ENCODE measurements at regions not wholly inside any gene's neighbourhood (a gene's known extent, or its start where the extent isn't known, plus 50 kb on each side); places are given as distances from the start of the nearest gene placed in this dataset.
"Not testable (repeated sequence)": the region's sequence is repeated elsewhere in the genome, so short reads cannot be mapped to it uniquely, and the experiment has no call there.

- no peak for TF ChIP-seq CTCF (IDR thresholded peaks at IDR 0.05; ENCODE audit: low read depth, low read length)
These were observed 78.0 kb upstream of the TMTC2 start for GRCh38 chr12:82608706-82609105.

GRCh38 chr12:82609234-82609914, 77.3 kb upstream of the TMTC2 start:
- peaks cover 4% of the 10 kb centered on the region; the same call in 1 of the 2 replicates for H3K27me3 ChIP-seq
- H3K4me3 ChIP-seq (ENCODE audit: low read depth, low read length), result no peak overlapping the region
- H3K36me3 ChIP-seq, result no peaks in the 10 kb centered on the region
- no peaks in the 10 kb centered on the region for H3K4me1 ChIP-seq
- no peaks in the 10 kb centered on the region for H3K9me3 ChIP-seq
- TF ChIP-seq CTCF (IDR thresholded peaks at IDR 0.05; ENCODE audit: low read depth, low read length), result no peak
- DNase-seq, result no peak

More at GRCh38 chr12:82608706-82609105, 78.0 kb upstream of the TMTC2 start:
- no peaks in the 10 kb centered on the region for H3K9me3 ChIP-seq
- peaks cover 4% of the 10 kb centered on the region; the same call in 1 of the 2 replicates for H3K27me3 ChIP-seq
- no peak for DNase-seq
- H3K36me3 ChIP-seq, result no peaks in the 10 kb centered on the region
- H3K4me3 ChIP-seq (ENCODE audit: low read depth, low read length), result no peak overlapping the region
- no peaks in the 10 kb centered on the region for H3K4me1 ChIP-seq

GRCh38 chr12:82619644-82620043, 67.1 kb upstream of the TMTC2 start:
- DNase-seq, result no peak
- peaks cover 2% of the 10 kb centered on the region; the same call in 1 of the 2 replicates for H3K27me3 ChIP-seq
- no peak overlapping the region for H3K4me3 ChIP-seq (ENCODE audit: low read depth, low read length)
- no peak for TF ChIP-seq CTCF (IDR thresholded peaks at IDR 0.05; ENCODE audit: low read depth, low read length)
- H3K9me3 ChIP-seq, result no peaks in the 10 kb centered on the region
- H3K36me3 ChIP-seq, result no peaks in the 10 kb centered on the region
- no peaks in the 10 kb centered on the region for H3K4me1 ChIP-seq

- Histone ChIP-seq H3K4me3 (ENCODE audit: low read depth, low read length) (no peak overlapping the region), H3K36me3 (no peaks in the 10 kb centered on the region), H3K9me3 (no peaks in the 10 kb centered on the region), H3K27me3 (0 out of 2 replicates have a peak, but pooled peaks cover 3% of the 10 kb centered on the region), H3K4me1 (no peaks in the 10 kb centered on the region)
- TF ChIP-seq CTCF (IDR thresholded peaks at IDR 0.05; ENCODE audit: low read depth, low read length), result no peak
- no peak for DNase-seq
These were observed 65.8 kb upstream of the TMTC2 start for GRCh38 chr12:82620917-82621316.

- no peak for TF ChIP-seq CTCF (IDR thresholded peaks at IDR 0.05; ENCODE audit: low read depth, low read length)
- Histone ChIP-seq H3K4me3 (ENCODE audit: low read depth, low read length) (no peak overlapping the region), H3K9me3 (no peaks in the 10 kb centered on the region), H3K36me3 (no peaks in the 10 kb centered on the region), H3K4me1 (no peaks in the 10 kb centered on the region), H3K27me3 (peaks cover 3% of the 10 kb centered on the region; the same call in 1 of the 2 replicates)
- no peak for DNase-seq
These were observed 61.2 kb upstream of the TMTC2 start for GRCh38 chr12:82625523-82625922.

- Histone ChIP-seq H3K9me3 (no peaks in the 10 kb centered on the region), H3K36me3 (no peaks in the 10 kb centered on the region), H3K27me3 (peaks cover 3% of the 10 kb centered on the region; the same call in 1 of the 2 replicates), H3K4me1 (no peaks in the 10 kb centered on the region), H3K4me3 (ENCODE audit: low read depth, low read length) (no peak overlapping the region)
- DNase-seq, result no peak
- TF ChIP-seq CTCF (IDR thresholded peaks at IDR 0.05; ENCODE audit: low read depth, low read length), result peak; percentile 43
These were observed 58.9 kb upstream of the TMTC2 start for GRCh38 chr12:82627799-82628198.

- not testable (repeated sequence) for H3K4me3 ChIP-seq (ENCODE audit: low read depth, low read length); DNase-seq
These were observed 52.0 kb upstream of the TMTC2 start for GRCh38 chr12:82634495-82635258.

More at GRCh38 chr12:82634495-82635258, 52.0 kb upstream of the TMTC2 start:
- not testable (repeated sequence) for H3K9me3 ChIP-seq, H3K36me3 ChIP-seq, H3K4me1 ChIP-seq, H3K27me3 ChIP-seq

Data from BE2C (cell line).